ENCODE measurements at regions not wholly inside any gene's neighbourhood (a gene's known extent, or its start where the extent isn't known, plus 50 kb on each side); places are given as distances from the start of the nearest gene placed in this dataset.

DNA sequence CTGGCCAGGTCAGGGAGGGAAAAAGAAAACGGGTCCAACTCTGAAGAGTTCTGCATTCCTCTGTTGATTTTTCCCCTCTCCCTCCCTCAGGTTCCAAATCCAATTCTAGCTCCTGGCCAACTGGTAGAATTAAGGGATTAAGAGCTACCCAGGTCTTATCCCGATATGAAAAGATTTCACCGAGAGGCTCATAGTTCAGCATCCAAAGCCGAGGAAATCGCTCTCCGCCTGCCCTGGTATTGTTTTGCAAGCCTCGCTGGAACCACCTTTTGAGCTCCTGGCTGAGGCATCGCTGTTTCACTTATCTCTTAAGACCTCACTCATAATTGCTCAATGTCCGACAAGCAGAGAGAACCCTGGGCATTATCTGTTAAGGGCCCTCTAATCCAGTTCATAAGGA is 180.4 kb downstream of the URI1 start:
- no peak overlapping the region for H2AFZ ChIP-seq (ENCODE audit: low read depth, low read length)
- POLR2A ChIA-PET, result no interaction called here
- BruUV-seq (replicated peaks), result no TSS peak
- H4K20me1 ChIP-seq (replicated peaks; ENCODE audit: control insufficient read depth, insufficient read depth, low read length), result no peaks in the 10 kb centered on the region; the same call in 1 of the 2 replicates
- no peak overlapping the region for H3K4me3 ChIP-seq
- 0% methylated on average over 9 of the region's 9 CpGs for WGBS (ENCODE audit: insufficient coverage, low coverage, missing lambda C conversion rate)
- no peak overlapping the region for H3K4me2 ChIP-seq (ENCODE audit: insufficient read depth, low read length)
- H3K27ac ChIP-seq (ENCODE audit: extremely low read depth, low read depth, low read length), result no peak overlapping the region
- ATAC-seq, result no peak
- no peak overlapping the region for H3K9ac ChIP-seq (ENCODE audit: insufficient read depth in 1 of 2, low read depth in 2 of 2, low read length in 2 of 2)
- no peak for FAIRE-seq
- no peak for DNase-seq (ENCODE audit: extremely low read depth in 1 of 4, low spot score in 3 of 4)
- no peaks in the 10 kb centered on the region for H3K9me1 ChIP-seq (ENCODE audit: control insufficient read depth, insufficient read depth, low read length)
- H3K4me1 ChIP-seq (replicated peaks in 1 of 2; ENCODE audit: control insufficient read depth in 2 of 2, insufficient read depth in 2 of 2, low read length in 2 of 2), result no peaks in the 10 kb centered on the region; a peak in 1 of 5 replicates
- H3K9me3 ChIP-seq (replicated peaks; ENCODE audit: control insufficient read depth, insufficient read depth, low read depth, low read length), result no peaks in the 10 kb centered on the region
- in situ Hi-C loops (cut with MboI) (no loop called here), intact Hi-C loops (cut with micrococcal nuclease) (no loop called here)
- H3K36me3 ChIP-seq (ENCODE audit: control insufficient read depth, insufficient read depth, low read length), result no peaks in the 10 kb centered on the region
- CTCF ChIA-PET (ENCODE audit: low intra/inter-chr PET ratio), result no interaction called here
- H3K79me2 ChIP-seq (ENCODE audit: control insufficient read depth, insufficient read depth, low read length), result no peaks in the 10 kb centered on the region
- peaks cover 10 to 55% of the 10 kb centered on the region in 2 experiments; a peak in 4 of 5 replicates for H3K27me3 ChIP-seq (ENCODE audit: control insufficient read depth in 2 of 2, insufficient read depth in 2 of 2, low read length in 2 of 2)
- TF ChIP-seq ZNF253 (CRISPR knock-in tag; conservative IDR thresholded peaks at IDR 0.05) (no peak), CEBPG (CRISPR knock-in tag; IDR thresholded peaks at IDR 0.05) (no peak), CEBPG (tag; conservative IDR thresholded peaks at IDR 0.05 in 1 of 2, IDR thresholded peaks at IDR 0.05 in 1 of 2) (no peak), HDAC8 (tag; IDR thresholded peaks at IDR 0.05) (no peak), HNRNPH1 (optimal IDR thresholded peaks at IDR 0.05; ENCODE audit: low read depth, low read length) (no peak), NUFIP1 (IDR thresholded peaks at IDR 0.05; ENCODE audit: partially characterized antibody) (no peak), NR1H2 (CRISPR knock-in tag; IDR thresholded peaks at IDR 0.05) (no peak), SRSF3 (IDR thresholded peaks at IDR 0.05; ENCODE audit: insufficient read depth, low read length) (no peak), ZBTB5 (IDR thresholded peaks at IDR 0.05) (no peak), USF1 (CRISPR knock-in tag; IDR thresholded peaks at IDR 0.05) (no peak), MAZ (CRISPR knock-in tag; conservative IDR thresholded peaks at IDR 0.05 in 1 of 2, IDR thresholded peaks at IDR 0.05 in 1 of 2) (no peak), BCLAF1 (IDR thresholded peaks at IDR 0.05; ENCODE audit: borderline replicate concordance in 1 of 2, control insufficient read depth in 1 of 2, low read depth in 2 of 2, low read length in 1 of 2) (no peak), ZNF785 (CRISPR knock-in tag; IDR thresholded peaks at IDR 0.05) (no peak), GTF2B (IDR thresholded peaks at IDR 0.05; ENCODE audit: extremely low read depth, insufficient read length) (no peak)
- TF ChIP-seq, protein P1, sequence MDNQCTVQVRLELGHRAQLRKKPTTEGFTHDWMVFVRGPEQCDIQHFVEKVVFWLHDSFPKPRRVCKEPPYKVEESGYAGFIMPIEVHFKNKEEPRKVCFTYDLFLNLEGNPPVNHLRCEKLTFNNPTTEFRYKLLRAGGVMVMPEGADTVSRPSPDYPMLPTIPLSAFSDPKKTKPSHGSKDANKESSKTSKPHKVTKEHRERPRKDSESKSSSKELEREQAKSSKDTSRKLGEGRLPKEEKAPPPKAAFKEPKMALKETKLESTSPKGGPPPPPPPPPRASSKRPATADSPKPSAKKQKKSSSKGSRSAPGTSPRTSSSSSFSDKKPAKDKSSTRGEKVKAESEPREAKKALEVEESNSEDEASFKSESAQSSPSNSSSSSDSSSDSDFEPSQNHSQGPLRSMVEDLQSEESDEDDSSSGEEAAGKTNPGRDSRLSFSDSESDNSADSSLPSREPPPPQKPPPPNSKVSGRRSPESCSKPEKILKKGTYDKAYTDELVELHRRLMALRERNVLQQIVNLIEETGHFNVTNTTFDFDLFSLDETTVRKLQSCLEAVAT (IDR thresholded peaks at IDR 0.05), result no peak

All from K562 (cell line).